ENCODE measurements at regions not wholly inside any gene's neighbourhood (a gene's known extent, or its start where the extent isn't known, plus 50 kb on each side); places are given as distances from the start of the nearest gene placed in this dataset.

DNA sequence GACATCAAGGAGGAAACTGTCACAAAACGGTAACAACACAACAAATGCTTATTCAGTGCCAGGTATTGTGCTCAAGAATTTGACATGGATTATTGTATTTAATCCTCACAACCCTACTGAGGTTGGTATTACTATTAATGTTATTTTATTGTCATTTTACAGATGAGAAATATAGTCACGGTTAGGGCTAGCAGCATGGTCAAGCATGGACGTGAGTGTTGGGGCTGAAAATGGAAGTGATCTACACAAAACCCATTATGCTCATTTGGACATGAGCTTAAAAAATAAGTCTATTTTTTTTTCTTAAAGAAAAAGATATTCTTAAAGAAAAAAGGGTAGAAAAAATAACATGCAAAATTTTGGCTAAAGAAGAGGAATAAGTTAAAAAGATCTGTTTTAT lies 141.3 kb upstream of the SOX2 start (continued):
- TF ChIP-seq CHD7 (IDR thresholded peaks at IDR 0.05; ENCODE audit: insufficient replicate concordance, low read length) (no peak), BRCA1 (IDR thresholded peaks at IDR 0.05; ENCODE audit: low read depth, low read length) (no peak), KDM1A (IDR thresholded peaks at IDR 0.05; ENCODE audit: borderline replicate concordance, low read length) (no peak), CBX8 (IDR thresholded peaks at IDR 0.05; ENCODE audit: borderline replicate concordance, low read depth, low read length) (no peak), BCL11A (IDR thresholded peaks at IDR 0.05; ENCODE audit: low read depth in 2 of 2, low read length in 2 of 2) (no peak)
- TF ChIP-seq, protein P1, sequence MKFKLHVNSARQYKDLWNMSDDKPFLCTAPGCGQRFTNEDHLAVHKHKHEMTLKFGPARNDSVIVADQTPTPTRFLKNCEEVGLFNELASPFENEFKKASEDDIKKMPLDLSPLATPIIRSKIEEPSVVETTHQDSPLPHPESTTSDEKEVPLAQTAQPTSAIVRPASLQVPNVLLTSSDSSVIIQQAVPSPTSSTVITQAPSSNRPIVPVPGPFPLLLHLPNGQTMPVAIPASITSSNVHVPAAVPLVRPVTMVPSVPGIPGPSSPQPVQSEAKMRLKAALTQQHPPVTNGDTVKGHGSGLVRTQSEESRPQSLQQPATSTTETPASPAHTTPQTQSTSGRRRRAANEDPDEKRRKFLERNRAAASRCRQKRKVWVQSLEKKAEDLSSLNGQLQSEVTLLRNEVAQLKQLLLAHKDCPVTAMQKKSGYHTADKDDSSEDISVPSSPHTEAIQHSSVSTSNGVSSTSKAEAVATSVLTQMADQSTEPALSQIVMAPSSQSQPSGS (IDR thresholded peaks at IDR 0.05; ENCODE audit: low read length): no peak
